ENCODE measurements at regions not wholly inside any gene's neighbourhood (a gene's known extent, or its start where the extent isn't known, plus 50 kb on each side); places are given as distances from the start of the nearest gene placed in this dataset.

DNA sequence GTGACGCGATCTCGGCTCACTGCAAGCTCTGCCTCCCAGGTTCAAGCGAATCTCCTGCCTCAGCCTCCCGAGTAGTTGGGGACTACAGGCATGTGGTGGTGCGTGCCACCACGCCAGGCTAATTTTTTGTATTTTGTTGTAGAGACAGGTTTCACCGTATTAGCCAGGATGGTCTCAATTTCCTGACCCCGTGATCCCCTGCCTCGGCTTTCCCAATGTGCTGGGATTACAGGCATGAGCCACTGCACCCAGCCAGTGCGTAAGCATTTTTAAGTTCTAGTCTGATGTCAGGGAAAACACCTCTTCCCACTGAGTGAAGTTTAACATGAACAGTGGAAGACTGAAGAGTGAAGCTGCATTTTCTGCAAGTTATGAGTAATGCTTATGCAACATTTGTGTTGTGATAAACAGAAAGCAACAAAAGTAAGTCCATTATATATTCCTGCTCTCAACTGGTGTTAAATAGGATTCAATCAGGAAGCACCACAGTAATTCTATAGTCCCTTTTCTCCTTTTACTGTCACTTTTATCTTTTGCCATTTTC, 1219.8 kb upstream of the RAG2 start:
- TF ChIP-seq, protein P1, sequence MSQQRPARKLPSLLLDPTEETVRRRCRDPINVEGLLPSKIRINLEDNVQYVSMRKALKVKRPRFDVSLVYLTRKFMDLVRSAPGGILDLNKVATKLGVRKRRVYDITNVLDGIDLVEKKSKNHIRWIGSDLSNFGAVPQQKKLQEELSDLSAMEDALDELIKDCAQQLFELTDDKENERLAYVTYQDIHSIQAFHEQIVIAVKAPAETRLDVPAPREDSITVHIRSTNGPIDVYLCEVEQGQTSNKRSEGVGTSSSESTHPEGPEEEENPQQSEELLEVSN (IDR thresholded peaks at IDR 0.05; ENCODE audit: borderline replicate concordance, low read depth) = no peak
- TF ChIP-seq TP53 (CRISPR knock-in tag; IDR thresholded peaks at IDR 0.05) = no peak
- no peak for TF ChIP-seq FOSL2 (IDR thresholded peaks at IDR 0.05)
- TF ChIP-seq FOSL2 (CRISPR knock-in tag; IDR thresholded peaks at IDR 0.05) = no peak
- TF ChIP-seq KDM5A (IDR thresholded peaks at IDR 0.05) = no peak
- no peak for TF ChIP-seq ZC3H11A (IDR thresholded peaks at IDR 0.05)
- TF ChIP-seq NFE2L2 (conservative IDR thresholded peaks at IDR 0.05; ENCODE audit: low read length) = no peak
- no peak for TF ChIP-seq POLR2A (IDR thresholded peaks at IDR 0.05; ENCODE audit: low read length)
- no peak for TF ChIP-seq RCOR1 (IDR thresholded peaks at IDR 0.05; ENCODE audit: low read depth, low read length)
- no peak for TF ChIP-seq HOXB13 (CRISPR knock-in tag; IDR thresholded peaks at IDR 0.05; ENCODE audit: low read depth)
- DNase-seq (ENCODE audit: low read depth in 1 of 2, low spot score in 1 of 2) (no peak), FAIRE-seq (no peak), ATAC-seq (no peak)
- ChIA-PET POLR2A (no interaction called here), CTCF (no interaction called here)
- H3K4me1 ChIP-seq = no peaks in the 10 kb centered on the region
- H3K4me3 ChIP-seq = no peak overlapping the region
- no peak overlapping the region for H3K4me2 ChIP-seq
- H3K9me3 ChIP-seq = no peaks in the 10 kb centered on the region; the same call in 2 of the 3 replicates
- WGBS (ENCODE audit: missing lambda C conversion rate) = 8% methylated on average over 11 of the region's 11 CpGs
- H3K27ac ChIP-seq = no peak overlapping the region

DNA sequence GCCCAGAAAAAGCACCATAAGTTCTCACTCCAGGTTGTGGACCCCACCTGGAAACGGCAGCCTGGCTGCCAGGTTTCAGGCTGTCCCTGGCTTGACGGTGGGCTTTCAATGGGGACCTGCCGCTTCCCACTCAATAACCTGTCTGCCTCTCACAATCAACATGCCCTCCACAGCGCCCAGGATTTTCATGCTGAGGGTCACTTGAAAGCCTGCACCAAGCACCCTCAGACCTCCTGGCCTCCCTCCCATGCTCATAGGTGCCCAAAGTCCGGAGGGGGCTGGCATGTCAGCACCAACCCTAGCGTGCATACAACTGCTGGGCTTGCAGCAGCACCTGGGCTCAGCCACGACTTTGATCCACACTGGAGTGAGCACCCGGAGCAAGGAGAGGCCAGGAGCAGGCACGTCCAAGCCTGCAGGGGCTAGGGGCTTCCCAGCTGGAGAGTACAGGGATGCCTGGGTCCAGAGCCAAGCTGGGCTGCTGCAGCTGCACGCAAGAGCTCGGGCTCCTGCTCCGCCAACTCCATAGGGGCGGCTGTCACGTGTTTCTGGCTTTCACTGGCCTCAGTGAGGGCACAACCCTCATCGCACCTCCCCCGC, 1214.3 kb upstream of the RAG2 start:
- TF ChIP-seq SMC3 (IDR thresholded peaks at IDR 0.05) = no peak
- no peak for TF ChIP-seq ESRRA (IDR thresholded peaks at IDR 0.05; ENCODE audit: borderline replicate concordance, low read length)
- TF ChIP-seq MYC (IDR thresholded peaks at IDR 0.05; ENCODE audit: borderline replicate concordance, low read length) = no peak
- no peak for TF ChIP-seq HOXB5 (CRISPR knock-in tag; IDR thresholded peaks at IDR 0.05)
- no peak for TF ChIP-seq KDM5A (IDR thresholded peaks at IDR 0.05)
- TF ChIP-seq, protein P2, sequence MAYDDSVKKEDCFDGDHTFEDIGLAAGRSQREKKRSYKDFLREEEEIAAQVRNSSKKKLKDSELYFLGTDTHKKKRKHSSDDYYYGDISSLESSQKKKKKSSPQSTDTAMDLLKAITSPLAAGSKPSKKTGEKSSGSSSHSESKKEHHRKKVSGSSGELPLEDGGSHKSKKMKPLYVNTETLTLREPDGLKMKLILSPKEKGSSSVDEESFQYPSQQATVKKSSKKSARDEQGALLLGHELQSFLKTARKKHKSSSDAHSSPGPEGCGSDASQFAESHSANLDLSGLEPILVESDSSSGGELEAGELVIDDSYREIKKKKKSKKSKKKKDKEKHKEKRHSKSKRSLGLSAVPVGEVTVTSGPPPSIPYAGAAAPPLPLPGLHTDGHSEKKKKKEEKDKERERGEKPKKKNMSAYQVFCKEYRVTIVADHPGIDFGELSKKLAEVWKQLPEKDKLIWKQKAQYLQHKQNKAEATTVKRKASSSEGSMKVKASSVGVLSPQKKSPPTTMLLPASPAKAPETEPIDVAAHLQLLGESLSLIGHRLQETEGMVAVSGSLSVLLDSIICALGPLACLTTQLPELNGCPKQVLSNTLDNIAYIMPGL (CRISPR knock-in tag; IDR thresholded peaks at IDR 0.05; ENCODE audit: borderline replicate concordance) = no peak
- no peak for TF ChIP-seq CEBPB (IDR thresholded peaks at IDR 0.05)
- TF ChIP-seq, protein P3, sequence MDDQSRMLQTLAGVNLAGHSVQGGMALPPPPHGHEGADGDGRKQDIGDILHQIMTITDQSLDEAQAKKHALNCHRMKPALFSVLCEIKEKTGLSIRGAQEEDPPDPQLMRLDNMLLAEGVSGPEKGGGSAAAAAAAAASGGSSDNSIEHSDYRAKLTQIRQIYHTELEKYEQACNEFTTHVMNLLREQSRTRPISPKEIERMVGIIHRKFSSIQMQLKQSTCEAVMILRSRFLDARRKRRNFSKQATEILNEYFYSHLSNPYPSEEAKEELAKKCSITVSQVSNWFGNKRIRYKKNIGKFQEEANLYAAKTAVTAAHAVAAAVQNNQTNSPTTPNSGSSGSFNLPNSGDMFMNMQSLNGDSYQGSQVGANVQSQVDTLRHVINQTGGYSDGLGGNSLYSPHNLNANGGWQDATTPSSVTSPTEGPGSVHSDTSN (IDR thresholded peaks at IDR 0.05) = no peak
- no peak for TF ChIP-seq CBX2 (IDR thresholded peaks at IDR 0.05; ENCODE audit: borderline replicate concordance, low read depth)
- no peak for TF ChIP-seq ZSCAN20 (CRISPR knock-in tag; IDR thresholded peaks at IDR 0.05)
- no peak for TF ChIP-seq CHD4 (IDR thresholded peaks at IDR 0.05; ENCODE audit: borderline replicate concordance)
- TF ChIP-seq RARB (CRISPR knock-in tag; IDR thresholded peaks at IDR 0.05) = no peak
- no peak for TF ChIP-seq HEYL (CRISPR knock-in tag; IDR thresholded peaks at IDR 0.05)
- TF ChIP-seq ZC3H11A (IDR thresholded peaks at IDR 0.05) = no peak
- TF ChIP-seq, protein P4, sequence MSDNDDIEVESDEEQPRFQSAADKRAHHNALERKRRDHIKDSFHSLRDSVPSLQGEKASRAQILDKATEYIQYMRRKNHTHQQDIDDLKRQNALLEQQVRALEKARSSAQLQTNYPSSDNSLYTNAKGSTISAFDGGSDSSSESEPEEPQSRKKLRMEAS (IDR thresholded peaks at IDR 0.05) = no peak
- TF ChIP-seq MAFK (IDR thresholded peaks at IDR 0.05; ENCODE audit: partially characterized antibody) = no peak
- no peak for TF ChIP-seq POLR2AphosphoS2 (conservative IDR thresholded peaks at IDR 0.05; ENCODE audit: low read length)
- no peak for TF ChIP-seq EP300 (IDR thresholded peaks at IDR 0.05)
- TF ChIP-seq RNF2 (IDR thresholded peaks at IDR 0.05; ENCODE audit: borderline replicate concordance, low read depth) = no peak
- Histone ChIP-seq H3K27ac (no peak overlapping the region), H3K4me1 (no peaks in the 10 kb centered on the region), H3K4me3 (no peak overlapping the region), H3K9me3 (peaks cover 3% of the 10 kb centered on the region; the same call in 1 of the 3 replicates), H3K4me2 (no peak overlapping the region)
- DNase-seq (ENCODE audit: low read depth in 1 of 2, low spot score in 1 of 2) (no peak), FAIRE-seq (no peak), ATAC-seq (no peak)
- WGBS (ENCODE audit: missing lambda C conversion rate) = 27% methylated on average over 13 of the region's 16 CpGs
- ChIA-PET POLR2A (no interaction called here), CTCF (no interaction called here)
